Activated CD8-positive, alpha-beta T cell treated with anti-CD3 and anti-CD28 coated beads for 36 hours (primary cell): ENCODE measurements at regions not wholly inside any gene's neighbourhood (a gene's known extent, or its start where the extent isn't known, plus 50 kb on each side); places are given as distances from the start of the nearest gene placed in this dataset.

Experiments used
- ATAC-seq: fragments of 200-7000 bp; cut with Tn5 transposase; one replicate; pipeline ENCODE4 v1.10.0; 2021; ENCODE audit warnings: mild to moderate bottlenecking, moderate library complexity
- CTCF ChIA-PET: fragments of 350-600 bp; sonication (Branson Sonifier 250); formaldehyde crosslinking; loops from one replicate; lab custom pipeline; 2021; ENCODE audit warnings: antibody characterized with exemption; lab: Charles Lee
- POLR2A ChIA-PET: fragments of 350-600 bp; sonication (Branson Sonifier 250); formaldehyde crosslinking; loops from one replicate; lab custom pipeline; 2021; ENCODE audit warnings: antibody characterized with exemption; lab: Charles Lee
- DNase-seq: peaks from one replicate; pipeline ENCODE4 v3.0.0-alpha.2; 2020
- H3K27ac Mint-ChIP-seq: one replicate; pipeline ENCODE4 v1.8.0; 2021; ENCODE audit warnings: mild to moderate bottlenecking, mixed read lengths
- H3K27me3 Mint-ChIP-seq: one replicate; pipeline ENCODE4 v1.8.0; 2021; ENCODE audit warnings: mixed read lengths
- H3K36me3 Mint-ChIP-seq: one replicate; pipeline ENCODE4 v1.8.0; 2021; ENCODE audit warnings: low read depth, mixed read lengths
- H3K4me1 Mint-ChIP-seq: one replicate; pipeline ENCODE4 v1.8.0; 2021; ENCODE audit warnings: low read depth, mixed read lengths
- H3K4me3 Mint-ChIP-seq: one replicate; pipeline ENCODE4 v1.8.0; 2021; ENCODE audit warnings: mild to moderate bottlenecking, moderate library complexity, mixed read lengths
- H3K9me3 Mint-ChIP-seq: one replicate; pipeline ENCODE4 v1.8.0; 2021; ENCODE audit warnings: mixed read lengths
- CTCF ChIP-seq: fragments of 200-600 bp; IDR thresholded peaks from one replicate; pipeline ENCODE4 v1.8.0; 2022; ENCODE audit warnings: antibody characterized with exemption, mild to moderate bottlenecking
- intact Hi-C: fragments of 100-400 bp; cut with micrococcal nuclease; formaldehyde crosslinking; loops from one replicate; pipeline ENCODE4 v1.10.0; 2022

GRCh38 chr6:150767571-150768018, 97.9 kb upstream of the MTHFD1L start:
- no peaks in the 10 kb centered on the region for H3K4me1 Mint-ChIP-seq
- CTCF ChIA-PET: interaction anchor here (0.8 to 2.2 kb wide), 2 partner anchors 29 to 48 kb away, joined by 3 to 8 read pairs; no protein-coding TSS in a partner anchor
- POLR2A ChIA-PET: no interaction called here
- TF ChIP-seq CTCF: no peak
- no peak overlapping the region for H3K4me3 Mint-ChIP-seq
- no peak overlapping the region for H3K27ac Mint-ChIP-seq
- intact Hi-C loops: no loop called here
- ATAC-seq (no peak), DNase-seq (no peak)
- H3K9me3 Mint-ChIP-seq: no peaks in the 10 kb centered on the region
- H3K27me3 Mint-ChIP-seq: no peaks in the 10 kb centered on the region
- H3K36me3 Mint-ChIP-seq: no peaks in the 10 kb centered on the region

- intact Hi-C loops: no loop called here
- no peaks in the 10 kb centered on the region for H3K27me3 Mint-ChIP-seq
- no peak overlapping the region for H3K4me3 Mint-ChIP-seq
- no peaks in the 10 kb centered on the region for H3K36me3 Mint-ChIP-seq
- ATAC-seq (no peak), DNase-seq (no peak)
- ChIA-PET CTCF (interaction anchor here (0.9 to 1.2 kb wide), 2 partner anchors 15 to 352 kb away, joined by 3 read pairs; no protein-coding TSS in a partner anchor), POLR2A (no interaction called here)
- peaks cover 3% of the 10 kb centered on the region for H3K4me1 Mint-ChIP-seq
- H3K9me3 Mint-ChIP-seq: peaks cover 2% of the 10 kb centered on the region
- TF ChIP-seq CTCF: no peak
- no peak overlapping the region for H3K27ac Mint-ChIP-seq
Measured at GRCh38 chr6:150770637-150771036, 94.9 kb upstream of the MTHFD1L start.

GRCh38 chr6:150773969-150774368, 91.5 kb upstream of the MTHFD1L start:
- Mint-ChIP-seq H3K4me1 (peaks cover 5% of the 10 kb centered on the region), H3K4me3 (no peak overlapping the region), H3K9me3 (peaks cover 6% of the 10 kb centered on the region), H3K27me3 (no peaks in the 10 kb centered on the region), H3K27ac (no peak overlapping the region), H3K36me3 (peaks cover 3% of the 10 kb centered on the region)
- ATAC-seq (no peak), DNase-seq (no peak)
- no peak for TF ChIP-seq CTCF
- ChIA-PET CTCF (interaction anchor here (1.5 kb wide), 1 partner anchor 44 kb away, joined by 3 read pairs; no protein-coding TSS in a partner anchor), POLR2A (interaction anchor here (0.6 kb wide), 1 partner anchor 24 kb away, joined by 3 read pairs; no protein-coding TSS in a partner anchor)
- intact Hi-C loops: no loop called here

GRCh38 chr6:150775415-150776203, 89.9 kb upstream of the MTHFD1L start:
- Mint-ChIP-seq H3K27ac (no peak overlapping the region), H3K27me3 (no peaks in the 10 kb centered on the region), H3K4me1 (peaks cover 5% of the 10 kb centered on the region), H3K9me3 (peaks cover 6% of the 10 kb centered on the region), H3K36me3 (peaks cover 3% of the 10 kb centered on the region), H3K4me3 (no peak overlapping the region)
- ChIA-PET CTCF (no interaction called here), POLR2A (no interaction called here)
- DNase-seq: no peak
- no peak for ATAC-seq
- no peak for TF ChIP-seq CTCF
- intact Hi-C loops: no loop called here

- ChIA-PET POLR2A (no interaction called here), CTCF (no interaction called here)
- Mint-ChIP-seq H3K4me1 (peaks cover 5% of the 10 kb centered on the region), H3K27ac (no peak overlapping the region), H3K36me3 (peaks cover 3% of the 10 kb centered on the region), H3K27me3 (no peaks in the 10 kb centered on the region), H3K9me3 (peaks cover 6% of the 10 kb centered on the region), H3K4me3 (no peak overlapping the region)
- DNase-seq (no peak), ATAC-seq (no peak)
- TF ChIP-seq CTCF: no peak
- intact Hi-C loops: no loop called here
Measured at GRCh38 chr6:150777736-150778135, 87.8 kb upstream of the MTHFD1L start.
